RWPE2 (cell line): ENCODE measurements at regions not wholly inside any gene's neighbourhood (a gene's known extent, or its start where the extent isn't known, plus 50 kb on each side); places are given as distances from the start of the nearest gene placed in this dataset.

ENCODE experiments used
- ATAC-seq: fragments of 200-7000 bp; cut with Tn5 transposase; 3 replicates; pipeline ENCODE4 v1.9.1; 2021; ENCODE audit warnings: low read depth
- DNase-seq: peaks from one replicate; pipeline ENCODE4 v3.0.0-alpha.2; 2020; ENCODE audit warnings: low spot score
- H3K27ac ChIP-seq: fragments of 450-650 bp; 2 replicates; pipeline ENCODE4 v1.5.1; 2017; ENCODE audit warnings: mild to moderate bottlenecking; ENCODE audit not compliant: poor library complexity, severe bottlenecking
- H3K27me3 ChIP-seq: fragments of 250-450 bp; sonication (Bioruptor Pico); 2 replicates; pipeline ENCODE4 v1.5.1; 2021; ENCODE audit warnings: mild to moderate bottlenecking, moderate library complexity; ENCODE audit not compliant: insufficient read depth, poor library complexity, severe bottlenecking
- H3K36me3 ChIP-seq: fragments of 250-450 bp; sonication (Bioruptor Pico); 2 replicates; pipeline ENCODE4 v1.5.1; 2020; ENCODE audit warnings: low read depth, mild to moderate bottlenecking, moderate library complexity
- H3K4me1 ChIP-seq: fragments of 250-450 bp; sonication (Bioruptor Pico); 2 replicates; pipeline ENCODE4 v1.5.1; 2021; ENCODE audit warnings: mild to moderate bottlenecking, moderate library complexity; ENCODE audit not compliant: insufficient read depth, poor library complexity, severe bottlenecking
- H3K4me3 ChIP-seq: fragments of 250-450 bp; sonication (Bioruptor Pico); 2 replicates; pipeline ENCODE4 v1.5.1; 2021; ENCODE audit warnings: mild to moderate bottlenecking, moderate library complexity; ENCODE audit not compliant: severe bottlenecking
- H3K9me3 ChIP-seq: fragments of 250-450 bp; sonication (Bioruptor Pico); 2 replicates; pipeline ENCODE4 v1.5.1; 2021; ENCODE audit warnings: mild to moderate bottlenecking, moderate library complexity; ENCODE audit not compliant: severe bottlenecking
- TF ChIP-seq, protein P1 (sequence below): fragments of 450-650 bp; IDR thresholded peaks from one replicate; pipeline ENCODE4 v1.5.1; 2017; ENCODE audit warnings: mild to moderate bottlenecking, moderate library complexity; ENCODE audit not compliant: poor library complexity, severe bottlenecking

- H3K4me3 ChIP-seq: no peak overlapping the region
- no peaks in the 10 kb centered on the region for H3K27me3 ChIP-seq
- H3K36me3 ChIP-seq: no peaks in the 10 kb centered on the region
- TF ChIP-seq, protein P1, sequence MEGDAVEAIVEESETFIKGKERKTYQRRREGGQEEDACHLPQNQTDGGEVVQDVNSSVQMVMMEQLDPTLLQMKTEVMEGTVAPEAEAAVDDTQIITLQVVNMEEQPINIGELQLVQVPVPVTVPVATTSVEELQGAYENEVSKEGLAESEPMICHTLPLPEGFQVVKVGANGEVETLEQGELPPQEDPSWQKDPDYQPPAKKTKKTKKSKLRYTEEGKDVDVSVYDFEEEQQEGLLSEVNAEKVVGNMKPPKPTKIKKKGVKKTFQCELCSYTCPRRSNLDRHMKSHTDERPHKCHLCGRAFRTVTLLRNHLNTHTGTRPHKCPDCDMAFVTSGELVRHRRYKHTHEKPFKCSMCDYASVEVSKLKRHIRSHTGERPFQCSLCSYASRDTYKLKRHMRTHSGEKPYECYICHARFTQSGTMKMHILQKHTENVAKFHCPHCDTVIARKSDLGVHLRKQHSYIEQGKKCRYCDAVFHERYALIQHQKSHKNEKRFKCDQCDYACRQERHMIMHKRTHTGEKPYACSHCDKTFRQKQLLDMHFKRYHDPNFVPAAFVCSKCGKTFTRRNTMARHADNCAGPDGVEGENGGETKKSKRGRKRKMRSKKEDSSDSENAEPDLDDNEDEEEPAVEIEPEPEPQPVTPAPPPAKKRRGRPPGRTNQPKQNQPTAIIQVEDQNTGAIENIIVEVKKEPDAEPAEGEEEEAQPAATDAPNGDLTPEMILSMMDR: no peak
- no peak overlapping the region for H3K27ac ChIP-seq
- no peaks in the 10 kb centered on the region for H3K9me3 ChIP-seq
- DNase-seq (no peak), ATAC-seq (no peak)
- H3K4me1 ChIP-seq: no peaks in the 10 kb centered on the region
Observed at GRCh38 chr11:79860336-79860735, 419.5 kb upstream of the TENM4 start.

- Histone ChIP-seq H3K4me3 (no peak overlapping the region), H3K4me1 (no peaks in the 10 kb centered on the region), H3K27me3 (no peaks in the 10 kb centered on the region), H3K36me3 (no peaks in the 10 kb centered on the region), H3K27ac (no peak overlapping the region), H3K9me3 (no peaks in the 10 kb centered on the region)
- TF ChIP-seq, protein P1: no peak
- no peak for DNase-seq
- no peak for ATAC-seq
Observed at GRCh38 chr11:79857377-79858214, 416.8 kb upstream of the TENM4 start.

DNA sequence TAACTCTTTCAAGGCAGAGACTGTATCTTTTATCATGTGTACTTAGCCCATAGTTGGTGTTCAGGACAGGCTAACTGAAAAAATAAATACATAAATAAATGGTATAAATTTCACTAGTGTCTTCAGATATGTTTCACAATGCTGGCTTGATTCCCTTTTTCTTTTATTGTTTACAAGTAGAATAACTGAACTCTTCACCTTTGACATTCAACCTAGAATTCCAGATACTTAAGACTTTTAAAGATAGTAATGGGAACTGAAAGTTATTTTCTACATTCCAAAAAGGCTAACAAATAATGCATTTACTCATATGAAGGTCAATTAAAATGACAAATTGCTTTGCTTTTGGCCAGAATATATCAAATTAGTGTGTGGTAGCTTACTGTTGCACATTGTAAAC is 411.3 kb upstream of the TENM4 start:
- no peaks in the 10 kb centered on the region for H3K4me1 ChIP-seq
- ATAC-seq (no peak), DNase-seq (no peak)
- TF ChIP-seq, protein P1: no peak
- no peaks in the 10 kb centered on the region for H3K36me3 ChIP-seq
- H3K9me3 ChIP-seq: no peaks in the 10 kb centered on the region
- no peaks in the 10 kb centered on the region for H3K27me3 ChIP-seq
- no peak overlapping the region for H3K4me3 ChIP-seq
- H3K27ac ChIP-seq: no peak overlapping the region

DNA sequence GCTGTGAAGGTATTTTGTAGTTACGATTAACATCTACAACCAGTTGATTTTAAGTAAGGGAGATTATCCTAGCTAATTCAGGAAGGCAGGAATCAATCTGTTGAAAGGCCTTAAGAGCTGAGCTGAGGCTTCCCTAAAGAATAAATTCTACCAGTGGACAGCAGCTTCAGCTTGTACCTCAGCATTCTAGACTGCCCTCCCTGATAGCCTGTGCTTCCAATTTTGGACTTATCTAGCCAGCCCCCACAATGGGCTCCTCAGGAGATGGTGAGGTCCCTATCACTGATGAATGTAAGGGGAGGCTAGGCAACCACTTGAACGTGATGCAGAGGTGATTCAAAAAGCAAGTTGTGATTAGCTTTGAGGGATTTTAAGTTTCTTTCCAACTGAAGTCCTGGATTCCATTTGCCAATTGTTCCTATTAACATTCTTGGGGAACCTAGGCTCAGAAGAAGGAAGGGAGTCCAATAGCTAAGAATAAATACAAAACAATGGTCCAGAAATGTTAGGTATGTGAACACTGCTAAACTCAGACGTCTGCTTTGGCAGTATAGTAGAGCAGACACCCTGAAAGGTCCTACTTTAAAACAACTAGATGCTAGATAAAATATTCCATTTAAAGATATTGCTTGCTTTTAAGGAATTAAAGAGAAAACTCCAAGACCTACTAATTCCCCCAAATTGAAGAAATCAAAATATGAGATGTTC is 404.3 kb upstream of the TENM4 start:
- Histone ChIP-seq H3K36me3 (no peaks in the 10 kb centered on the region), H3K9me3 (no peaks in the 10 kb centered on the region), H3K4me3 (no peak overlapping the region), H3K4me1 (no peaks in the 10 kb centered on the region), H3K27me3 (no peaks in the 10 kb centered on the region), H3K27ac (no peak overlapping the region)
- ATAC-seq (no peak), DNase-seq (no peak)
- TF ChIP-seq, protein P1: no peak
